Mesodermal cell (in vitro differentiated cells): ENCODE measurements at regions not wholly inside any gene's neighbourhood (a gene's known extent, or its start where the extent isn't known, plus 50 kb on each side); places are given as distances from the start of the nearest gene placed in this dataset.
"Not testable (repeated sequence)": the region's sequence is repeated elsewhere in the genome, so short reads cannot be mapped to it uniquely, and the experiment has no call there.

Experiments
- H3K27ac ChIP-seq: 2 replicates; pipeline ENCODE4 v1.7.0; 2013; ENCODE audit warnings: mild to moderate bottlenecking, low read depth, low read length, moderate library complexity; ENCODE audit not compliant: severe bottlenecking
- H3K36me3 ChIP-seq: 2 replicates; pipeline ENCODE4 v1.7.1; 2013; ENCODE audit warnings: mild to moderate bottlenecking, low read length, moderate library complexity; ENCODE audit not compliant: control insufficient read depth, insufficient read depth
- H3K4me1 ChIP-seq: one replicate; pipeline ENCODE4 v1.7.1; 2013; ENCODE audit warnings: mild to moderate bottlenecking, low read length; ENCODE audit not compliant: insufficient read depth, control insufficient read depth, poor library complexity, severe bottlenecking
- H3K4me3 ChIP-seq: 2 replicates; pipeline ENCODE4 v1.7.0; 2013; ENCODE audit warnings: low read length, control low read depth, mild to moderate bottlenecking; ENCODE audit not compliant: insufficient read depth, poor library complexity, severe bottlenecking; ENCODE audit errors: extremely low read depth
- H3K9me3 ChIP-seq: 2 replicates; pipeline ENCODE4 v1.7.1; 2013; ENCODE audit warnings: mild to moderate bottlenecking, low read length, moderate library complexity; ENCODE audit not compliant: control insufficient read depth
- WGBS, 2 experiments: methylation state at CpG; one replicate each; pipeline ENCODE4 v1.1.5; 2013; ENCODE audit warnings: missing lambda C conversion rate in 2 of 2; ENCODE audit not compliant: insufficient coverage in 2 of 2; 5-methylcytosine and 5-hydroxymethylcytosine counted together

DNA sequence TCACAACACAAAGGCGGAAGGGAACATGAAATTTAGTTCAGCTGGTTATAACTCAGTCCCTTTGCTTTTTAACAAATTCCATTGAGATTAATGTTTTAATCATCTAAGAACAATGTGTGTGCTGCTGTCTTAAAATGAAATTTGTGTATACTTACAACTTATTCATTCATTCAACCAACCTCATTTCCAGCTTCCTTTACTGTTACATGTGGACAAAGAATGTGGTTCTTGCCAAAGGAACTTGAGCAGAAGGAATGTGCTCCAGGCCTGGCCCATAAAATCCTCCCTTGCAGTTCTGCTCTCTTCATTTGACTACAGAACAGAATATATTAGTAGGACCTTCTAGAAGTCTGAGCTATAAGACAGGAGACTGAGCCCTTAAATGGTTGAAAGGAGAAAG, 176.8 kb upstream of the GLRA2 start:
- H3K4me3 ChIP-seq: no peak overlapping the region
- no CpG with 5 or more reads among the region's 1 CpG for WGBS, 2 experiments
- no peak overlapping the region for H3K27ac ChIP-seq
- no peaks in the 10 kb centered on the region for H3K36me3 ChIP-seq
- H3K4me1 ChIP-seq: peaks cover 2% of the 10 kb centered on the region
- no peaks in the 10 kb centered on the region for H3K9me3 ChIP-seq

- Histone ChIP-seq H3K36me3 (no peaks in the 10 kb centered on the region), H3K4me1 (peaks cover 2% of the 10 kb centered on the region), H3K4me3 (no peak overlapping the region), H3K9me3 (no peaks in the 10 kb centered on the region), H3K27ac (peak overlapping the region; percentile 5)
- 67% methylated on average over 1 of the region's 5 CpGs; no CpG with 5 or more reads in 1 of the 2 experiments for WGBS, 2 experiments
Observed at GRCh38 chrX:14351611-14352303, 177.6 kb upstream of the GLRA2 start.

DNA sequence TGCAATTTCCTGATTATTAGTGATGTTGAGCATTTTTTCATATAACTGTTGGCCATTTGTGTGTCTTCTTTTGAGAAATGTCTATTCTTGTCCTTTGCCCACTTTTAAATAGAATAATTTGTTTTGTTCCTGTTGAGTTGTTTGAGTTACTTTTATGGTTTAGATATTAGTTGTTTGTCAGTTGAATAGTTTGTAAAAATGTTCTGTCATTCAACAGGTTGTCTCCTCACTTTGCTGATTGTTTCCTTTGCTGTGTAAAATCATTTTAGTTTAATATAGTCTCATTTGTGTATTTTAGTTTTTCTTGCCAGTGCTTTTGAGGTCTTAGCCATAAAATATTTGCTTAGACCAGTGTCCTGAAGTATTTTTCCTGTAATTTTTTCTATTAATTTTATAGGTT, 181.8 kb upstream of the GLRA2 start:
- Histone ChIP-seq H3K4me3 (no peak overlapping the region), H3K9me3 (no peaks in the 10 kb centered on the region)

GRCh38 chrX:14344172-14344940, 185.0 kb upstream of the GLRA2 start:
- Histone ChIP-seq H3K9me3 (no peaks in the 10 kb centered on the region), H3K27ac (no peak overlapping the region), H3K4me1 (no peaks in the 10 kb centered on the region), H3K36me3 (no peaks in the 10 kb centered on the region), H3K4me3 (no peak overlapping the region)
- WGBS, 2 experiments: no CpG with 5 or more reads among the region's 3 CpGs

More for the DNA sequence above, 181.8 kb upstream of the GLRA2 start:
- Histone ChIP-seq H3K27ac (no peak overlapping the region), H3K4me1 (no peaks in the 10 kb centered on the region), H3K36me3 (no peaks in the 10 kb centered on the region)

DNA sequence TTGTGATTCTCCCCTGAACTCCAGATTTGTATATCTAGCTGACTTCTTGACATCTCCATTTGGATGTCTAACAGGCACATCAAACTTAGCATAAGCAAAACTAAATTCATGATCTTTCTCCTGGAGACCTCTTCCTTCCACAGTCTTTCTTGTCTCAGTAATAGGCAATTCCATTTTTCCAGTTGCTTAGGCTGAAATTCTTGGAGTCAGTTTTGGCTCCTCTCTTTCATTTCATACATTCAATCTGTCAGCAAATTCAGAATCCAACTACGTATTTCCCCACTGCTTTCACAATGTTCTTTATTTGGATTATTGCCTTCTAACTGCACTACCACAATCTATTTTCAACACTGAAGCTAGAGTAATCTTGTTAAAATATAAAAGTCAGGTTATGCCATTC, 219.9 kb upstream of the GLRA2 start:
- Histone ChIP-seq H3K4me3 (no peak overlapping the region), H3K27ac (no peak overlapping the region)
- WGBS, 2 experiments: no CpG with 5 or more reads among the region's 1 CpG

DNA sequence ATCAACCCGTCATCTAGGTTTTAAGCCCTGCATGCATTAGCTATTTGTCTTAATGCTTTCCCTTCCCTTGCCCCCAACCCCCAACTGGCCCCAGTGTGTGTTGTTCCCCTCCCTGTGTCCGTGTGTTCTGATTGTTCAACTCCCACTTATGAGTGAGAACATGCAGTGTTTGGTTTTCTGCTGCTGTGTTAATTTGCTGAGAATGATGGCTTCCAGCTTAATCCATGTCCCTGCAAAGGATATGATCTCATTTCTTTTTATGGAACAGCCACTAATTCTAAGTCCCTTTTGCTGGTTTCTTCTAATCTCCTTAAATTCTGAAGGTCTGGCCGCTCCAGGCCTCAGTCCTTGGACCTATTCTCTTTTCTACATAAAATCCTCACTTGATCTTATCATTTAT, 220.4 kb upstream of the GLRA2 start:
- H3K4me3 ChIP-seq, H3K27ac ChIP-seq, H3K4me1 ChIP-seq, H3K9me3 ChIP-seq, H3K36me3 ChIP-seq: not testable (repeated sequence)
- 86 to 100% methylated on average over 1 of the region's 3 CpGs for WGBS, 2 experiments

More for the DNA sequence above, 219.9 kb upstream of the GLRA2 start:
- Histone ChIP-seq H3K4me1 (no peaks in the 10 kb centered on the region), H3K36me3 (no peaks in the 10 kb centered on the region), H3K9me3 (no peaks in the 10 kb centered on the region)

DNA sequence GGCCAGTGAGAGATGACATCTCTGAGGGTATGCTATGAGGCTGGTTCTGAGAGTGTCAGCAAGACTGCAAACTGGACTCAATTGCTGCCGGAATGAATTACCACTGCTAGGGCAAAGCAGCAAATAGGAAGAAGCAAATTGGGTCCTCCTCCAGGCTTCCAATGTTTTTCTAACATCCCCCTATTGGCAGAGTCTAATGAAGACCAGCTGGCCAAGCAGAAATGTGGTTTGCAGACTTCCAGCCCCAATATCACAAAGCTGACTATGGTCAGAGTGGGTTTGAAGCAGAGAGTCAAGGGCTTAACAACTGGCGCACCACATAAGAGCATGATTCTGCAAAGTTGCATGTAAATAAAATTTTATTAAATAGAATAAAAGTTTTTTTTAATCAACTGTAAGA, 225.4 kb upstream of the GLRA2 start:
- no peak overlapping the region for H3K27ac ChIP-seq
- no peaks in the 10 kb centered on the region for H3K9me3 ChIP-seq
- H3K4me1 ChIP-seq: no peaks in the 10 kb centered on the region
- no peak overlapping the region for H3K4me3 ChIP-seq
- no peaks in the 10 kb centered on the region for H3K36me3 ChIP-seq
- WGBS, 2 experiments: no CpG with 5 or more reads among the region's 2 CpGs

- H3K4me1 ChIP-seq, H3K27ac ChIP-seq, H3K9me3 ChIP-seq, H3K36me3 ChIP-seq, H3K4me3 ChIP-seq: not testable (repeated sequence)
- WGBS, 2 experiments: 93% methylated on average over 3 of the region's 28 CpGs
Observed at GRCh38 chrX:14302561-14302960, 226.8 kb upstream of the GLRA2 start.

GRCh38 chrX:14300376-14300775, 229.0 kb upstream of the GLRA2 start:
- H3K4me3 ChIP-seq: no peak overlapping the region
- no peak overlapping the region for H3K27ac ChIP-seq
- no CpG with 5 or more reads among the region's 2 CpGs for WGBS, 2 experiments
- no peaks in the 10 kb centered on the region for H3K4me1 ChIP-seq
- no peaks in the 10 kb centered on the region for H3K36me3 ChIP-seq
- no peaks in the 10 kb centered on the region for H3K9me3 ChIP-seq

- Histone ChIP-seq H3K27ac (no peak overlapping the region), H3K9me3 (no peaks in the 10 kb centered on the region), H3K36me3 (no peaks in the 10 kb centered on the region)
Observed at GRCh38 chrX:14295426-14295825, 233.9 kb upstream of the GLRA2 start.

More at GRCh38 chrX:14295426-14295825, 233.9 kb upstream of the GLRA2 start:
- no peaks in the 10 kb centered on the region for H3K4me1 ChIP-seq
- no peak overlapping the region for H3K4me3 ChIP-seq
